IMR-90 (cell line): ENCODE measurements at regions not wholly inside any gene's neighbourhood (a gene's known extent, or its start where the extent isn't known, plus 50 kb on each side); places are given as distances from the start of the nearest gene placed in this dataset.

ENCODE experiments used
- ATAC-seq: fragments of 200-7000 bp; cut with Tn5 transposase; 2 replicates; pipeline ENCODE4 v1.9.1; 2020; ENCODE audit warnings: low read depth, mild to moderate bottlenecking, moderate library complexity
- BruUV-seq: library from RNA; stranded (reverse); fragments of 400-500 nt; replicated peaks from 2 replicates; lab custom pipeline; 2021; lab: Mats Ljungman, UMichigan
- CTCF ChIA-PET: fragments of 300-600 bp; formaldehyde crosslinking; extraction: SDS; loops from one replicate; lab custom pipeline; 2021; ENCODE audit warnings: antibody characterized with exemption; lab: Yijun Ruan, JAX
- POLR2A ChIA-PET: fragments of 300-600 bp; sonication (Branson Sonifier 250); formaldehyde crosslinking; loops from one replicate; lab custom pipeline; 2022; ENCODE audit warnings: antibody characterized with exemption; ENCODE audit not compliant: unreplicated experiment; lab: Charles Lee
- DNase-seq: peaks from one replicate; pipeline ENCODE4 v3.0.0; 2013
- H2AFZ ChIP-seq: replicated peaks from 2 replicates; pipeline ENCODE3; 2013; ENCODE audit warnings: low read length, mild to moderate bottlenecking; ENCODE audit not compliant: poor library complexity
- H2AK5ac ChIP-seq: 2 replicates; pipeline ENCODE4 v1.6.1; 2013; ENCODE audit warnings: low read depth, low read length, inconsistent platforms
- H2AK9ac ChIP-seq: replicated peaks from 2 replicates; pipeline ENCODE3; 2013; ENCODE audit warnings: mild to moderate bottlenecking, low read depth, low read length, moderate library complexity; ENCODE audit not compliant: poor library complexity
- H2BK120ac ChIP-seq: 2 replicates; pipeline ENCODE4 v1.6.1; 2013; ENCODE audit warnings: low read depth, low read length, inconsistent platforms
- H2BK15ac ChIP-seq: 3 replicates; pipeline ENCODE4 v1.6.1; 2013; ENCODE audit warnings: low read depth, low read length, inconsistent platforms
- H2BK20ac ChIP-seq: 2 replicates; pipeline ENCODE4 v1.6.1; 2013; ENCODE audit warnings: low read depth, mild to moderate bottlenecking, inconsistent platforms, low read length, moderate library complexity
- H2BK5ac ChIP-seq: 2 replicates; pipeline ENCODE4 v1.6.1; 2013; ENCODE audit warnings: mild to moderate bottlenecking, low read depth, low read length, inconsistent platforms; ENCODE audit not compliant: poor library complexity, severe bottlenecking
- H3K14ac ChIP-seq: replicated peaks from 2 replicates; pipeline ENCODE4 v1.6.1; 2013; ENCODE audit warnings: low read depth, low read length, inconsistent platforms
- H3K18ac ChIP-seq: 2 replicates; pipeline ENCODE4 v1.6.1; 2013; ENCODE audit warnings: low read depth, low read length, control low read depth
- H3K23ac ChIP-seq: 2 replicates; pipeline ENCODE4 v1.6.1; 2013; ENCODE audit warnings: low read depth, low read length, inconsistent platforms
- H3K27ac ChIP-seq: 2 replicates; pipeline ENCODE4 v1.5.1; 2013; ENCODE audit warnings: mild to moderate bottlenecking, control low read depth, low read length; ENCODE audit not compliant: insufficient read depth
- H3K27me3 ChIP-seq: 2 replicates; pipeline ENCODE4 v1.6.1; 2013; ENCODE audit warnings: low read length; ENCODE audit not compliant: control insufficient read depth, insufficient read depth
- H3K36me3 ChIP-seq: 2 replicates; pipeline ENCODE4 v1.6.1; 2013; ENCODE audit warnings: low read length, mixed read lengths; ENCODE audit not compliant: control insufficient read depth, insufficient read depth
- H3K4ac ChIP-seq: 2 replicates; pipeline ENCODE4 v1.6.1; 2013; ENCODE audit warnings: low read depth, low read length, inconsistent platforms
- H3K4me1 ChIP-seq: 2 replicates; pipeline ENCODE4 v1.6.1; 2013; ENCODE audit warnings: low read length, mixed read lengths; ENCODE audit not compliant: control insufficient read depth, insufficient read depth
- H3K4me2 ChIP-seq: 2 replicates; pipeline ENCODE4 v1.6.1; 2013; ENCODE audit warnings: low read depth, mild to moderate bottlenecking, control low read depth, low read length, moderate library complexity
- H3K4me3 ChIP-seq: 2 replicates; pipeline ENCODE4 v1.5.1; 2013; ENCODE audit warnings: low read depth, mild to moderate bottlenecking, control low read depth, low read length, moderate library complexity; ENCODE audit not compliant: insufficient read depth
- H3K56ac ChIP-seq: 2 replicates; pipeline ENCODE4 v1.6.1; 2013; ENCODE audit warnings: low read length, inconsistent platforms; ENCODE audit not compliant: insufficient read depth; ENCODE audit errors: extremely low read depth
- H3K79me1 ChIP-seq, 2 experiments: 2 replicates each; pipeline ENCODE4 v1.6.1; 2013; ENCODE audit warnings: low read length in 2 of 2, inconsistent platforms in 1 of 2, low read depth in 1 of 2
- H3K9ac ChIP-seq: 2 replicates; pipeline ENCODE4 v1.6.1; 2013; ENCODE audit warnings: low read depth, low read length, control low read depth
- H3K9me1 ChIP-seq: 2 replicates; pipeline ENCODE4 v1.6.1; 2013; ENCODE audit warnings: low read length, inconsistent platforms; ENCODE audit not compliant: insufficient read depth
- H3K9me3 ChIP-seq: 2 replicates; pipeline ENCODE4 v1.6.1; 2013; ENCODE audit warnings: low read length; ENCODE audit not compliant: control insufficient read depth, insufficient read depth
- H4K20me1 ChIP-seq: 2 replicates; pipeline ENCODE4 v1.6.1; 2013; ENCODE audit warnings: low read length, inconsistent platforms; ENCODE audit not compliant: insufficient read depth
- H4K5ac ChIP-seq: 2 replicates; pipeline ENCODE4 v1.6.1; 2013; ENCODE audit warnings: mild to moderate bottlenecking, low read depth, low read length, control low read depth
- H4K8ac ChIP-seq, 2 experiments: 2 replicates each; pipeline ENCODE4 v1.6.1; 2013; ENCODE audit warnings: low read depth in 2 of 2, low read length in 2 of 2, control low read depth in 1 of 2, inconsistent platforms in 1 of 2
- H4K91ac ChIP-seq: 2 replicates; pipeline ENCODE4 v1.6.1; 2013; ENCODE audit warnings: low read depth, low read length, inconsistent platforms; ENCODE audit not compliant: insufficient read depth
- CEBPB ChIP-seq: IDR thresholded peaks from 2 replicates; pipeline ENCODE4 v1.6.1; 2012; ENCODE audit warnings: low read depth, low read length, improper control_type of control experiment
- USF2 ChIP-seq: fragments of 150-350 bp; IDR thresholded peaks from 2 replicates; pipeline ENCODE4 v1.6.1; 2017; ENCODE audit warnings: mild to moderate bottlenecking, antibody characterized with exemption, low read length, low read depth
- dilution Hi-C: fragments of 300-500 bp; cut with HindIII; formaldehyde crosslinking; loops from one replicate; pipeline ENCODE4 v1.14.3; 2018; ENCODE audit warnings: low sequenced_read_pairs; ENCODE audit not compliant: unreplicated experiment
- in situ Hi-C: fragments of 300-500 bp; cut with MboI; formaldehyde crosslinking; loops from 3 replicates; pipeline ENCODE4 v1.14.3; 2019; ENCODE audit warnings: low sequenced_read_pairs, inconsistent platforms, mixed read lengths
- intact Hi-C: fragments of 100-400 bp; cut with micrococcal nuclease; formaldehyde crosslinking; loops from 2 replicates; pipeline ENCODE4 v1.10.0; 2022

GRCh38 chr12:91505006-91505405, 322.4 kb upstream of the DCN start:
- Histone ChIP-seq H2BK5ac (no peak overlapping the region), H3K36me3 (no peaks in the 10 kb centered on the region), H2AK9ac (no peak overlapping the region), H3K27ac (no peak overlapping the region), H3K79me1 (no peaks in the 10 kb centered on the region), H3K9ac (no peak overlapping the region), H3K9me3 (peaks cover 3% of the 10 kb centered on the region; the same call in 1 of the 2 replicates), H4K91ac (no peak overlapping the region), H3K27me3 (no peaks in the 10 kb centered on the region; the same call in 1 of the 2 replicates), H4K20me1 (no peaks in the 10 kb centered on the region), H2AFZ (no peak overlapping the region), H2AK5ac (no peak overlapping the region), H3K56ac (no peak overlapping the region), H3K4me2 (no peak overlapping the region), H3K14ac (no peak overlapping the region), H4K5ac (no peak overlapping the region), H3K9me1 (no peaks in the 10 kb centered on the region), H3K4me1 (no peaks in the 10 kb centered on the region), H4K8ac (no peak overlapping the region), H3K18ac (no peak overlapping the region), H2BK15ac (no peak overlapping the region), H2BK20ac (no peak overlapping the region), H2BK120ac (no peak overlapping the region), H3K4me3 (no peak overlapping the region), H3K4ac (no peak overlapping the region), H3K23ac (no peak overlapping the region)
- TF ChIP-seq USF2 (no peak), CEBPB (no peak)
- BruUV-seq = no TSS peak
- CTCF ChIA-PET = no interaction called here
- POLR2A ChIA-PET = no interaction called here
- dilution Hi-C loops (no loop called here), in situ Hi-C loops (no loop called here), intact Hi-C loops (no loop called here)
- ATAC-seq (no peak), DNase-seq (no peak)
